MCF 10A (cell line): ENCODE measurements at regions not wholly inside any gene's neighbourhood (a gene's known extent, or its start where the extent isn't known, plus 50 kb on each side); places are given as distances from the start of the nearest gene placed in this dataset.

Experiments used
- BruUV-seq: library from RNA; stranded (reverse); fragments of 400-500 nt; replicated peaks from 2 replicates; lab custom pipeline; 2021; lab: Mats Ljungman, UMichigan
- CTCF ChIA-PET: fragments of 300-600 bp; sonication (Branson Sonifier 250); formaldehyde crosslinking; extraction: SDS; loops from one replicate; lab custom pipeline; 2021; ENCODE audit warnings: antibody characterized with exemption, inconsistent platforms; lab: Yijun Ruan, JAX
- POLR2A ChIA-PET: fragments of 300-600, 350-650 bp; sonication (Branson Sonifier 250); formaldehyde crosslinking; extraction: SDS; loops from one replicate; lab custom pipeline; 2020; ENCODE audit warnings: antibody characterized with exemption, inconsistent platforms; lab: Yijun Ruan, JAX
- DNase-seq: peaks from one replicate; pipeline ENCODE4 v3.0.0-alpha.2; 2018; ENCODE audit not compliant: unreplicated experiment
- H3K27ac Mint-ChIP-seq: one replicate; pipeline ENCODE4 v1.8.0; 2022; ENCODE audit warnings: mild to moderate bottlenecking, low read depth, mixed read lengths; ENCODE audit not compliant: unreplicated experiment
- H3K27me3 Mint-ChIP-seq: one replicate; pipeline ENCODE4 v1.8.0; 2022; ENCODE audit warnings: mixed read lengths; ENCODE audit not compliant: insufficient read depth, unreplicated experiment
- H3K36me3 Mint-ChIP-seq: one replicate; pipeline ENCODE4 v1.8.0; 2022; ENCODE audit warnings: mild to moderate bottlenecking, moderate library complexity, mixed read lengths; ENCODE audit not compliant: insufficient read depth, unreplicated experiment
- H3K4me1 Mint-ChIP-seq: one replicate; pipeline ENCODE4 v1.8.0; 2022; ENCODE audit warnings: mixed read lengths; ENCODE audit not compliant: insufficient read depth, unreplicated experiment
- H3K4me3 Mint-ChIP-seq: one replicate; pipeline ENCODE4 v1.8.0; 2022; ENCODE audit warnings: mild to moderate bottlenecking, moderate library complexity, mixed read lengths; ENCODE audit not compliant: unreplicated experiment
- H3K9me3 Mint-ChIP-seq: one replicate; pipeline ENCODE4 v1.8.0; 2022; ENCODE audit warnings: mixed read lengths; ENCODE audit not compliant: unreplicated experiment
- intact Hi-C: fragments of 100-400 bp; cut with micrococcal nuclease; formaldehyde crosslinking; loops from 2 replicates; pipeline ENCODE4 v1.14.1; 2022
- TF ChIP-seq, protein P1 (sequence below): fragments of 200-600 bp; IDR thresholded peaks from one replicate; pipeline ENCODE4 v1.8.0; 2022; ENCODE audit warnings: antibody characterized with exemption, mild to moderate bottlenecking; ENCODE audit not compliant: unreplicated experiment

DNA sequence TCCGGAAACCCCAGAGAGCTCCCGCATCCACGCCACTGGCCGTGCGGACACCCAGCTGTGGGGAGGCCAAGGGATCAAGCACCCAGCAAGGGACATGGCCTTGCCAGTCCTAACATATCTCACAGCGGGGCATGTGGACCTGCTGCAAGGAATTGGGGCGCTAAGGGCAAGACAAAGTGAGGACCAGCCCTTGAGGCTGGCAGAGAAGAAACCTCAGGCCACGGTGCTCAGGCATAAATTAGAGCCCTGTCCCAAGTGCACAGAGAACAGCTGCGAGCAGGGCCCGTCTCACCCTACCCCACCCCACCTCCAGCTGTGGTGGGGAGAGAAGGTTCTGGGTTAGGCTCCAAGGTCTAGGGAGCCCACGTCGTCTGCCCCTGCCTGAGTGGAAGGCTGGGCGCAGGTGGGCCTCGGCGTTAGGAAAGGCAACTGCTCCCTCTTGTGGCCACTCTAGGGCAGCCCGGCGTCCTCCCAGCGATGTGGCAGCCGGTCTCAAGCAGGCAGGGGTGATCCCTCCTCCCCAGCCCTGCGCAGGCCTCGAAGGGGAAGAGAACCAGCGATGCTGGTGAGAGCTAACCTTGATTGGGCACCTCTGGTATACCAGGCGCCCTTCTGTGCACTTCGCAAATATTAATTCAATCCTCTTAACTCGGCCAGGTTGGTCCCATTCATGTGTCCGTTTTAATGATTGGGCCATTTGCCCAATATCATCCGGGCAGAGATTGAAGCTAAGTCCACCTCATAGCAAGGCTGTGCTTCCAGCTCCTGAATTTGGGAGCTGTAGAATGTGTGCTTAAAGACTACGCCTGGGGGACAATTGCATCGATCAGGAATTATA lies 235.8 kb downstream of the NFATC2 start:
- no peaks in the 10 kb centered on the region for H3K27me3 Mint-ChIP-seq
- no peaks in the 10 kb centered on the region for H3K36me3 Mint-ChIP-seq
- ChIA-PET CTCF (interaction anchor here (0.5 to 13.7 kb wide), 94 partner anchors 8 to 1711 kb away, joined by 3 to 810 read pairs (median 4); partner anchors contain the start of genes BCAS4, KCNG1 and MOCS3), POLR2A (interaction anchor here (1.1 to 6.3 kb wide), 4 partner anchors 17 to 324 kb away, joined by 4 to 50 read pairs (median 14); no protein-coding TSS in a partner anchor)
- DNase-seq, result peak; percentile 73
- BruUV-seq, result no TSS peak
- H3K4me3 Mint-ChIP-seq, result no peak overlapping the region
- TF ChIP-seq, protein P1, sequence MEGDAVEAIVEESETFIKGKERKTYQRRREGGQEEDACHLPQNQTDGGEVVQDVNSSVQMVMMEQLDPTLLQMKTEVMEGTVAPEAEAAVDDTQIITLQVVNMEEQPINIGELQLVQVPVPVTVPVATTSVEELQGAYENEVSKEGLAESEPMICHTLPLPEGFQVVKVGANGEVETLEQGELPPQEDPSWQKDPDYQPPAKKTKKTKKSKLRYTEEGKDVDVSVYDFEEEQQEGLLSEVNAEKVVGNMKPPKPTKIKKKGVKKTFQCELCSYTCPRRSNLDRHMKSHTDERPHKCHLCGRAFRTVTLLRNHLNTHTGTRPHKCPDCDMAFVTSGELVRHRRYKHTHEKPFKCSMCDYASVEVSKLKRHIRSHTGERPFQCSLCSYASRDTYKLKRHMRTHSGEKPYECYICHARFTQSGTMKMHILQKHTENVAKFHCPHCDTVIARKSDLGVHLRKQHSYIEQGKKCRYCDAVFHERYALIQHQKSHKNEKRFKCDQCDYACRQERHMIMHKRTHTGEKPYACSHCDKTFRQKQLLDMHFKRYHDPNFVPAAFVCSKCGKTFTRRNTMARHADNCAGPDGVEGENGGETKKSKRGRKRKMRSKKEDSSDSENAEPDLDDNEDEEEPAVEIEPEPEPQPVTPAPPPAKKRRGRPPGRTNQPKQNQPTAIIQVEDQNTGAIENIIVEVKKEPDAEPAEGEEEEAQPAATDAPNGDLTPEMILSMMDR, result peak; percentile 90
- intact Hi-C loops, result loop anchor here (1.0 to 5.0 kb wide), 5 partner anchors 291 to 514 kb away; no protein-coding TSS in a partner anchor
- no peak overlapping the region for H3K27ac Mint-ChIP-seq
- no peaks in the 10 kb centered on the region for H3K9me3 Mint-ChIP-seq
- H3K4me1 Mint-ChIP-seq, result no peaks in the 10 kb centered on the region

DNA sequence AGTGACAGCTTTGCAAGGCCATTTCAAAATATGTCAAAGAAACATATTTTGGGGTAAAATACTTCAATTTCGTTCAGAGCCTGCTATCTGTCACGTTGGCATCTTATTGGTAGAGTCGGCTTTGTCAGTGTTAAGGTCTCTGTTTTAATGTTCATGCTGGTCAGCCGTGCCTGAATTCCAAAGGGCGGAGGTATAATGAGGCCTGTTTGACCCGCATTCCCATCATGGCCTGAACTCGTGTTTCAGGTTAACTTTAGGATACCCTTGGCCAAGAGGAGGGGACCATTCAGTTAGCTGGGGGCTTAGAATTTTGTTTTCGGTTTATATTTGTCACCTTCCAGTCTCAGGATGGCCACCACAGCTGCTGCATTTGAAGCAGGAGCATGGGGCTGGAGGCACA lies 236.4 kb downstream of the NFATC2 start:
- intact Hi-C loops, result loop anchor here (1.0 to 5.0 kb wide), 5 partner anchors 291 to 514 kb away; no protein-coding TSS in a partner anchor
- Mint-ChIP-seq H3K4me1 (no peaks in the 10 kb centered on the region), H3K27me3 (no peaks in the 10 kb centered on the region), H3K36me3 (no peaks in the 10 kb centered on the region), H3K9me3 (no peaks in the 10 kb centered on the region), H3K27ac (no peak overlapping the region), H3K4me3 (no peak overlapping the region)
- ChIA-PET CTCF (interaction anchor here (0.5 to 13.7 kb wide), 53 partner anchors 10 to 1712 kb away, joined by 3 to 810 read pairs (median 5); partner anchors contain the start of genes BCAS4 and KCNG1), POLR2A (interaction anchor here (1.1 to 6.3 kb wide), 4 partner anchors 17 to 324 kb away, joined by 4 to 50 read pairs (median 14); no protein-coding TSS in a partner anchor)
- DNase-seq, result no peak
- TF ChIP-seq, protein P1, result no peak
- no TSS peak for BruUV-seq

DNA sequence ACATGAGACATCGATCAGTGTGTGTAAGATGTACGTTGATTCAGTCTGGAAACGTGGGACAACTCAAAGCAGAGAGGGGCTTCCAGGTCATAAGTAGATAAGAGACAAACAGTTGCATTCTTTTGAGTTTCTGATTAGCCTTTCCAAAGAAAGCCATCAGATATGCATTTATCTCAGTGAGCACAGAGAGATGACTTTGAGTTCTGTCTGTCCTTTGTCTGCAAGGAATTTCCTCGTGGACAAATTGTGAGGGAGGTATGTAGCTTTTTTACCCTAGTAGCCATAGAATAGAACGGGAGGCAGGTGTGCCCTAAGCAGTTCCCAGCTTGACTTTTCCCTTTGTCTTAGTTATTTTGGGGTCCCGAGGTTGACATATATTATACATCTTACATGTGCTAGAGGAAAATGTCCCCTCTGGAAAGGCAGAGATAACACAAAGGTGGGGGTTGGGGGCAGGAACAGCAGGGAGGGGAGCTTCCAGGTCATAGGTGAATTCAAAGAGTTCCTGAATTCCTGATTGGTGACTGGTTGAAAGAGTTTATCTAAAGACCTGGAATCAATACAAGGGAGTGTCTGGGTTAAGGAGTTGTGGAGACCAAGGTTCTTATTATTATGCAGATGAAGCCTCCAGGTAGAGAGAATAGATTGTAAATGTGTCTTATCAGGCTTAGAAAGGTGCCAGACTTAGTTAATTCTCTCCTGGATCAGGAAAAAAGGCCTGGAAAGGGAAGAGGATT lies 237.0 kb downstream of the NFATC2 start:
- Mint-ChIP-seq H3K4me3 (no peak overlapping the region), H3K27me3 (no peaks in the 10 kb centered on the region), H3K27ac (no peak overlapping the region), H3K36me3 (no peaks in the 10 kb centered on the region), H3K4me1 (no peaks in the 10 kb centered on the region), H3K9me3 (no peaks in the 10 kb centered on the region)
- POLR2A ChIA-PET, result interaction anchor here (0.6 to 6.3 kb wide), 6 partner anchors 10 to 323 kb away, joined by 3 to 50 read pairs (median 5); no protein-coding TSS in a partner anchor
- no peak for DNase-seq
- CTCF ChIA-PET, result interaction anchor here (0.5 to 13.7 kb wide), 37 partner anchors 10 to 511 kb away, joined by 3 to 810 read pairs (median 5); partner anchors contain the start of genes BCAS4 and KCNG1
- intact Hi-C loops, result loop anchor here (1.0 to 5.0 kb wide), 5 partner anchors 290 to 513 kb away; no protein-coding TSS in a partner anchor
- TF ChIP-seq, protein P1, result no peak
- no TSS peak for BruUV-seq
